Right atrium auricular region (tissue), 2 donors: ENCODE measurements at regions not wholly inside any gene's neighbourhood (a gene's known extent, or its start where the extent isn't known, plus 50 kb on each side); places are given as distances from the start of the nearest gene placed in this dataset.

Experiments
- DNase-seq: peaks from one replicate; pipeline ENCODE4 v3.0.0-alpha.2; 2019; ENCODE audit warnings: low spot score
- H3K27ac ChIP-seq, 2 donors: fragments of 200-600 bp; sonication (generic); 1 replicate in 1 of 2; 2 replicates in 1 of 2; pipeline ENCODE4 v1.5.1; 2016 to 2019
- H3K27me3 ChIP-seq, 2 donors: fragments of 200-600 bp; sonication (generic); one replicate each; pipeline versions ENCODE4 v1.5.1 to v1.6.0; 2017 to 2019
- H3K36me3 ChIP-seq: fragments of 200-600 bp; sonication (generic); one replicate; pipeline ENCODE4 v1.5.1; 2016
- H3K4me1 ChIP-seq, 2 donors: fragments of 200-600 bp; sonication (generic); one replicate each; pipeline versions ENCODE4 v1.5.1 to v1.6.0; 2017 to 2019
- H3K4me3 ChIP-seq, 2 donors: fragments of 200-600 bp; sonication (generic); 1 replicate in 1 of 2; 2 replicates in 1 of 2; pipeline ENCODE4 v1.5.1; 2017 to 2019; ENCODE audit warnings: mild to moderate bottlenecking in 1 of 2, moderate library complexity in 1 of 2
- H3K9me3 ChIP-seq, 2 donors: fragments of 200-600 bp; sonication (generic); one replicate each; pipeline ENCODE4 v1.5.1; 2019
- CTCF ChIP-seq, 2 donors: fragments of 200-600 bp; sonication (generic); IDR thresholded peaks; one replicate each; pipeline ENCODE4 v1.5.1; 2019; ENCODE audit warnings: antibody characterized with exemption in 2 of 2

- no peak for TF ChIP-seq CTCF (IDR thresholded peaks at IDR 0.05)
Measured at GRCh38 chr13:31477961-31478360, 261.4 kb upstream of the RXFP2 start.

GRCh38 chr13:31485183-31485582 is 254.1 kb upstream of the RXFP2 start:
- Histone ChIP-seq H3K27me3 (no peaks in the 10 kb centered on the region), H3K4me3 (no peak overlapping the region), H3K36me3 (no peaks in the 10 kb centered on the region), H3K4me1 (peaks cover 0 to 8% of the 10 kb centered on the region in 2 donors), H3K9me3 (no peaks in the 10 kb centered on the region), H3K27ac (no peak overlapping the region)
- TF ChIP-seq CTCF (IDR thresholded peaks at IDR 0.05), result no peak
- no peak for DNase-seq

More at GRCh38 chr13:31477961-31478360, 261.4 kb upstream of the RXFP2 start:
- Histone ChIP-seq H3K9me3 (no peaks in the 10 kb centered on the region), H3K27me3 (no peaks in the 10 kb centered on the region), H3K4me1 (peaks cover 0 to 8% of the 10 kb centered on the region in 2 donors), H3K4me3 (no peak overlapping the region), H3K27ac (no peak overlapping the region), H3K36me3 (no peaks in the 10 kb centered on the region)
- no peak for DNase-seq

- Histone ChIP-seq H3K27me3 (no peaks in the 10 kb centered on the region), H3K4me3 (no peak overlapping the region), H3K4me1 (peaks cover 0 to 8% of the 10 kb centered on the region in 2 donors), H3K9me3 (no peaks in the 10 kb centered on the region), H3K27ac (no peak overlapping the region), H3K36me3 (no peaks in the 10 kb centered on the region)
- DNase-seq, result no peak
- TF ChIP-seq CTCF (IDR thresholded peaks at IDR 0.05), result no peak
Measured at GRCh38 chr13:31485651-31486051, 253.7 kb upstream of the RXFP2 start.

- H3K4me3 ChIP-seq, result no peak overlapping the region
- no peaks in the 10 kb centered on the region for H3K27me3 ChIP-seq
- H3K4me1 ChIP-seq, result no peaks in the 10 kb centered on the region
- TF ChIP-seq CTCF (IDR thresholded peaks at IDR 0.05), result no peak
- H3K9me3 ChIP-seq, result peaks cover 3 to 20% of the 10 kb centered on the region in 2 donors
- H3K27ac ChIP-seq, result no peak overlapping the region
- no peaks in the 10 kb centered on the region for H3K36me3 ChIP-seq
- no peak for DNase-seq
Measured at GRCh38 chr13:31495336-31495735, 244.0 kb upstream of the RXFP2 start.

GRCh38 chr13:31499274-31499673 is 240.1 kb upstream of the RXFP2 start:
- Histone ChIP-seq H3K4me3 (no peak overlapping the region), H3K36me3 (no peaks in the 10 kb centered on the region), H3K4me1 (no peaks in the 10 kb centered on the region), H3K27me3 (no peaks in the 10 kb centered on the region), H3K9me3 (peaks cover 7 to 27% of the 10 kb centered on the region in 2 donors), H3K27ac (no peak overlapping the region)
- TF ChIP-seq CTCF (IDR thresholded peaks at IDR 0.05), result no peak
- no peak for DNase-seq

- Histone ChIP-seq H3K4me1 (no peaks in the 10 kb centered on the region), H3K36me3 (no peaks in the 10 kb centered on the region), H3K9me3 (peaks cover 7 to 21% of the 10 kb centered on the region in 2 donors), H3K4me3 (no peak overlapping the region), H3K27ac (no peak overlapping the region), H3K27me3 (no peaks in the 10 kb centered on the region)
- no peak for DNase-seq
- TF ChIP-seq CTCF (IDR thresholded peaks at IDR 0.05), result no peak
Measured at GRCh38 chr13:31503626-31504025, 235.7 kb upstream of the RXFP2 start.
